Transverse colon (tissue), 4 donors: ENCODE measurements at regions not wholly inside any gene's neighbourhood (a gene's known extent, or its start where the extent isn't known, plus 50 kb on each side); places are given as distances from the start of the nearest gene placed in this dataset.

Experiments used
- DNase-seq: peaks from one replicate; pipeline ENCODE4 v3.0.0-alpha.2; 2019
- H3K27ac ChIP-seq, 4 donors: fragments of 200-600 bp; sonication (generic); 2 replicates each; pipeline ENCODE4 v1.5.1; 2016 to 2018; ENCODE audit warnings: inconsistent platforms in 4 of 4
- H3K27me3 ChIP-seq: fragments of 200-600 bp; sonication (generic); 2 replicates; pipeline ENCODE4 v1.5.1; 2017; ENCODE audit warnings: inconsistent platforms
- H3K36me3 ChIP-seq, 4 donors: fragments of 200-600 bp; sonication (generic); 2 replicates each; pipeline ENCODE4 v1.5.1; 2017 to 2019; ENCODE audit warnings: inconsistent platforms in 4 of 4
- H3K4me1 ChIP-seq, 4 donors: fragments of 200-600 bp; sonication (generic); 2 replicates each; pipeline ENCODE4 v1.5.1; 2017 to 2020; ENCODE audit warnings: inconsistent platforms in 4 of 4
- H3K4me3 ChIP-seq, 4 donors: fragments of 200-600 bp; sonication (generic); 1 replicate in 1 of 4; 2 replicates in 3 of 4; pipeline versions ENCODE4 v1.5.1 to v1.6.1; 2017 to 2019; ENCODE audit warnings: inconsistent platforms in 4 of 4
- H3K9me3 ChIP-seq, 2 donors: fragments of 200-600 bp; sonication (generic); 2 replicates each; pipeline ENCODE4 v1.5.1; 2017 to 2019; ENCODE audit warnings: inconsistent platforms in 2 of 2
- EP300 ChIP-seq: sonication (generic); formaldehyde crosslinking; IDR thresholded peaks from one replicate; pipeline ENCODE4 v1.6.1; 2017; ENCODE audit warnings: antibody characterized with exemption, low read depth
- POLR2A ChIP-seq: fragments of 450-650 bp; IDR thresholded peaks from one replicate; pipeline ENCODE4 v1.6.1; 2016; ENCODE audit warnings: antibody characterized with exemption, mild to moderate bottlenecking, moderate library complexity
- POLR2AphosphoS5 ChIP-seq, 3 donors: sonication (generic); formaldehyde crosslinking; IDR thresholded peaks; one replicate each; pipeline ENCODE4 v1.6.1; 2016; ENCODE audit warnings: antibody characterized with exemption in 3 of 3
- WGBS, 2 donors: methylation state at CpG; one replicate each; pipeline ENCODE4 v1.1.5; 2018; ENCODE audit warnings: low coverage in 1 of 2; 5-methylcytosine and 5-hydroxymethylcytosine counted together
- in situ Hi-C, 4 donors: fragments of 200-750 bp; cut with MboI; loops; one replicate each; pipeline versions ENCODE4 v1.15.0 to v1.15.1; 2017; ENCODE audit warnings: low sequenced_read_pairs in 3 of 4, low pct_ligation_motif_present in 1 of 4, low pct_unique_long_range_greater_than_20kb in 1 of 4
- intact Hi-C: fragments of 100-400 bp; cut with DNase I; formaldehyde crosslinking; loops from one replicate; pipeline ENCODE4 v1.15.1; 2023; ENCODE audit warnings: low total_unique reads
- TF ChIP-seq, protein P1 (sequence below), 5 experiments: fragments of 200-600 bp in 3 of 5; fragments of 450-650 bp in 2 of 5; sonication (generic) in 3 of 5; IDR thresholded peaks; 1 replicate in 2 of 5; 2 replicates in 3 of 5; pipeline ENCODE4 v1.5.1; 2016 to 2017; ENCODE audit warnings: antibody characterized with exemption in 5 of 5, inconsistent platforms in 3 of 5, mild to moderate bottlenecking in 2 of 5, moderate library complexity in 1 of 5

DNA sequence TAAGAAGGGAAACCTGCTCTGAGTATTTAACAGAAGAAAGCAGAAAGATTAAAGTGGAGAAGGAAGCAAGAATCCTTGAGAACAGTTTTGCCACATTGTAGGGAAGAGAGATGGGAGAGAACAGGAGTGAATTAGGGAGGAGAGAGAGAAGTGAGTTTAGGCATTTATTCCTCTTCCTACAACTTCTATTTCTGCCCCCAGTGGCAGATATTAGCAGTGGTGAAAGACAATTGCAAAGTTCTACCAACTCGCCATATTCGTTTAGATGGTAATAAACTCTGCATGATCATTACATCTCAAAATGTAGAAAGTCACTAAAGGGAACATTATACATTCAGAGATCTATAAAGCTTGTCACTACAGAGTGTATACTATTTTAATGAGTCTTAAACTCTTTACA, 440.1 kb upstream of the TRPC7 start:
- Histone ChIP-seq H3K4me1 (no peaks in the 10 kb centered on the region), H3K27ac (no peak overlapping the region), H3K9me3 (no peaks in the 10 kb centered on the region), H3K4me3 (no peak overlapping the region), H3K27me3 (no peaks in the 10 kb centered on the region), H3K36me3 (no peaks in the 10 kb centered on the region)
- 78 to 79% methylated on average over 2 of the region's 2 CpGs for WGBS, 2 donors
- DNase-seq = no peak
- TF ChIP-seq, protein P1, sequence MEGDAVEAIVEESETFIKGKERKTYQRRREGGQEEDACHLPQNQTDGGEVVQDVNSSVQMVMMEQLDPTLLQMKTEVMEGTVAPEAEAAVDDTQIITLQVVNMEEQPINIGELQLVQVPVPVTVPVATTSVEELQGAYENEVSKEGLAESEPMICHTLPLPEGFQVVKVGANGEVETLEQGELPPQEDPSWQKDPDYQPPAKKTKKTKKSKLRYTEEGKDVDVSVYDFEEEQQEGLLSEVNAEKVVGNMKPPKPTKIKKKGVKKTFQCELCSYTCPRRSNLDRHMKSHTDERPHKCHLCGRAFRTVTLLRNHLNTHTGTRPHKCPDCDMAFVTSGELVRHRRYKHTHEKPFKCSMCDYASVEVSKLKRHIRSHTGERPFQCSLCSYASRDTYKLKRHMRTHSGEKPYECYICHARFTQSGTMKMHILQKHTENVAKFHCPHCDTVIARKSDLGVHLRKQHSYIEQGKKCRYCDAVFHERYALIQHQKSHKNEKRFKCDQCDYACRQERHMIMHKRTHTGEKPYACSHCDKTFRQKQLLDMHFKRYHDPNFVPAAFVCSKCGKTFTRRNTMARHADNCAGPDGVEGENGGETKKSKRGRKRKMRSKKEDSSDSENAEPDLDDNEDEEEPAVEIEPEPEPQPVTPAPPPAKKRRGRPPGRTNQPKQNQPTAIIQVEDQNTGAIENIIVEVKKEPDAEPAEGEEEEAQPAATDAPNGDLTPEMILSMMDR (IDR thresholded peaks at IDR 0.05) = no peak
- TF ChIP-seq POLR2AphosphoS5 (IDR thresholded peaks at IDR 0.05) (no peak), POLR2A (no peak), EP300 (no peak)
- in situ Hi-C loops (loop anchor here in 1 of 4 donors (25.0 kb wide), 1 partner anchor 407 kb away; no protein-coding TSS in a partner anchor), intact Hi-C loops (no loop called here)

- in situ Hi-C loops = loop anchor here in 1 of 4 donors (25.0 kb wide), 1 partner anchor 410 kb away; no protein-coding TSS in a partner anchor
- no peak overlapping the region for H3K27ac ChIP-seq
- H3K4me3 ChIP-seq = no peak overlapping the region
- DNase-seq = no peak
- no peak for TF ChIP-seq EP300
- no peak for TF ChIP-seq POLR2AphosphoS5 (IDR thresholded peaks at IDR 0.05)
- TF ChIP-seq POLR2A = no peak
- TF ChIP-seq, protein P1 (IDR thresholded peaks at IDR 0.05) = no peak
- intact Hi-C loops = no loop called here
- no peaks in the 10 kb centered on the region for H3K9me3 ChIP-seq
- H3K4me1 ChIP-seq = no peaks in the 10 kb centered on the region
- H3K36me3 ChIP-seq = no peaks in the 10 kb centered on the region
- WGBS, 2 donors = 50 to 53% methylated on average over 2 of the region's 2 CpGs
- H3K27me3 ChIP-seq = no peaks in the 10 kb centered on the region
Measured at GRCh38 chr5:136802383-136802782, 437.0 kb upstream of the TRPC7 start.

DNA sequence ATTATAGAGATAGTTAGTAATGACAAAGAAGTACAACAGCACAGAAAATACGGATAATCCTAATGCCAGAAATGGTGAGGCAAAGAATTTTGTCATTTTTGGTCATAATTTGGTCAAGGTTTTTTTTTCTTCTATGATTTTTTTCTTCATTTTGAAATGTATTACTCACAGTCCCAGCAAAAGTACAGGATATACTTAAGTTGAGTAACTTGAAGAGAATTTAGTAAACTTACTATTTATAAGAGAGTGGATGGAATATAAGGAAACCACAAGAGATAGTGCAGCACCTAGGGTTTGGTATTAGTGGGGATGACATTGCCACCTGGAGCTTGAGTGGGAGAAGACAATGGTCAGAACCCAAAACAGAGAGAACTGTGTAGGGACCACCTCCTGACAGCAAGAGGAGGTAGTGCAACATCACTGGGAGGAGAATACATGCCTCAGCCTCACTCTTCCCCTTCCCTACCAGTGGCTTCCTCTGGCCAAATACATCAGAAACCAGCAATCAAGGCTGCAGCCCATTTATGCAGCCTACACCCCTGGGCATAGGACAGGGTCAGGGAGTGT, 434.5 kb upstream of the TRPC7 start:
- H3K9me3 ChIP-seq = no peaks in the 10 kb centered on the region
- no peak overlapping the region for H3K4me3 ChIP-seq
- no peak for DNase-seq
- in situ Hi-C loops = loop anchor here in 1 of 4 donors (25.0 kb wide), 1 partner anchor 412 kb away; no protein-coding TSS in a partner anchor
- no peaks in the 10 kb centered on the region for H3K27me3 ChIP-seq
- no peaks in the 10 kb centered on the region for H3K4me1 ChIP-seq
- 50 to 52% methylated on average over 1 of the region's 1 CpG for WGBS, 2 donors
- TF ChIP-seq POLR2A (no peak), EP300 (no peak), POLR2AphosphoS5 (IDR thresholded peaks at IDR 0.05) (no peak)
- TF ChIP-seq, protein P1 (IDR thresholded peaks at IDR 0.05) = no peak
- no peaks in the 10 kb centered on the region for H3K36me3 ChIP-seq
- no peak overlapping the region for H3K27ac ChIP-seq
- intact Hi-C loops = no loop called here

DNA sequence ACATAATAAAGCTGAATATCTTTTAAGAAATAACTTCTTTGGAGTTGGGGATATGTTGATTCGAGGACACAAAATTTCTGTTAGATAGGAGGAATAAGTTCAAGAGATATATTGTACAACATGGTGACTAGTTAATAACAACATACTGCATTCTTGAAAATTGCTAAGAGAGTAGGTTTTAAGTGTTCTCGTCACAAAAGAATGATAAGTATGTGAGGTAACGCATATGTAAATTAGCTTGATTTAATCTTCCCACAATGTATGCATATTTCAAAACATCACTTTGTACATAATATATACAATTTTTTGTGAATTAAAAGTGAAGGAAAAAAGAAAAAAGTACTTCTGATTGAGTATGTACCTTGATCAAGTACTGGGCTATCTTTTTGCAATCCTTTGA, 428.0 kb upstream of the TRPC7 start:
- in situ Hi-C loops = no loop called here
- TF ChIP-seq POLR2AphosphoS5 (IDR thresholded peaks at IDR 0.05) = no peak
- TF ChIP-seq, protein P1 (IDR thresholded peaks at IDR 0.05) = no peak
- TF ChIP-seq EP300 = no peak
- TF ChIP-seq POLR2A = no peak

More for the DNA sequence above, 428.0 kb upstream of the TRPC7 start:
- 79 to 88% methylated on average over 3 of the region's 3 CpGs for WGBS, 2 donors
- H3K36me3 ChIP-seq = no peaks in the 10 kb centered on the region
- DNase-seq = no peak
- intact Hi-C loops = no loop called here
- no peaks in the 10 kb centered on the region for H3K4me1 ChIP-seq
- H3K27ac ChIP-seq = no peak overlapping the region
- no peaks in the 10 kb centered on the region for H3K27me3 ChIP-seq
- no peaks in the 10 kb centered on the region for H3K9me3 ChIP-seq
- H3K4me3 ChIP-seq = no peak overlapping the region
